ENCODE measurements at regions not wholly inside any gene's neighbourhood (a gene's known extent, or its start where the extent isn't known, plus 50 kb on each side); places are given as distances from the start of the nearest gene placed in this dataset.

- TF ChIP-seq REST (IDR thresholded peaks at IDR 0.05; ENCODE audit: insufficient replicate concordance, low read depth) (no peak), SPI1 (IDR thresholded peaks at IDR 0.05; ENCODE audit: borderline replicate concordance, low read depth) (no peak), CTCF (IDR thresholded peaks at IDR 0.05; ENCODE audit: insufficient read depth, low read length) (no peak), GABPA (IDR thresholded peaks at IDR 0.05; ENCODE audit: low read depth) (no peak)
Observed at GRCh38 chr13:90622541-90622940, 724.9 kb upstream of the MIR17HG start.
